NK-92 (cell line): ENCODE measurements at regions not wholly inside any gene's neighbourhood (a gene's known extent, or its start where the extent isn't known, plus 50 kb on each side); places are given as distances from the start of the nearest gene placed in this dataset.

Experiments used
- DNase-seq: peaks from one replicate; lab custom pipeline; 2025; ENCODE audit not compliant: unreplicated experiment; lab: John Stamatoyannopoulos, UW

DNA sequence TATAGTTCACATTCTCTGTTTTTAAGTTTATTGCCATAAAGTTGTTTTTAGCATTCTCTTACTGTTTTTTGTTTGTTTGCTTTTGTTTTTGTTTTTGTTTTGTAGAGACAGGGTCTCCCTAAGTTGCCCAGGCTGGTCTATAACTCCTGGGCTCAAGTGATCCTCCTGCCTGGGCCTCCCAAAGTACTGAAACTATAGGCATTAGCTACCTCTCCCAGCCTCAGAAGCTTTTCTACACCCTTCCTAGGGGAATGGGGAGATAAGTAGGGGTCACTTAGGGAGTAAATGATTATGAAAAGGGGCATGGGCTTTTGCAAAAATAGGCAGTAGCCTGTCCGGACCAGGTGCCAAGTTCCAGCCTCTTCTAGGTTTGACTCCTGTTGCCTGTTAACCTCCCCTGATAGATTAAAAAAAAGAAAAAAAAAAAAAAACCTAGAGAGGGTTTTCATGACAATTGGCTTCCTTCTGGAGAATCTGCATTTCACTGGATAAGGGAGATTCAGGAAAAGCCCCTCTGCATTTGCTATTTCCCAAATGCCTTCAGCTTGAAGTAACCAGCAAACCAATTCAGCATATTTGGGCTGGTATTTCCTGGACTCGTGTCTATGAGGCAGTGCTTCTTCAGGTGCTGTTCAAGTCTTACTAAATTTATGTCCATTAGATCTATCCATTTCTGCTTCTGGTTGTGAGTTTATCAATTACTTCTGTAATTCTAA is 216.8 kb downstream of the TM9SF2 start:
- no peak for DNase-seq

DNA sequence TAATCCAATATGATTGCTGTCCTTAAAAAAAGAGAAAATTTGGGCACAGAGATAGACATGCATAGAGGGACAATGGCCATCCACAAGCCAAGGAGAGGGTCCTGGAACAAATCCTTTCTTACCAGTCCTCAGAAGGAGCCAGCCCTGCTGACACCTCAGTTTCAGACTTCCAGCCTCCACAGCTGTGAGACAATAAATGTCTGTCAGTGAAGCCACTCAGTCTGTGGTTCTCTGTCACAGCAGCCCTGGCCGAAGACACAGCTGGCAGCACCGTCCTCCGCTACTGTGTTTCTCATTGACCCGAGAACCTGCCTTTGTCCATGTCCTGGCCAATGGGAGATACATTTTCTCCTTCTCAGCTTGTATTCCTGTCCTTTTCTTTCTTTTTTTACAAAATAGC is 207.9 kb downstream of the TM9SF2 start:
- DNase-seq: no peak

DNA sequence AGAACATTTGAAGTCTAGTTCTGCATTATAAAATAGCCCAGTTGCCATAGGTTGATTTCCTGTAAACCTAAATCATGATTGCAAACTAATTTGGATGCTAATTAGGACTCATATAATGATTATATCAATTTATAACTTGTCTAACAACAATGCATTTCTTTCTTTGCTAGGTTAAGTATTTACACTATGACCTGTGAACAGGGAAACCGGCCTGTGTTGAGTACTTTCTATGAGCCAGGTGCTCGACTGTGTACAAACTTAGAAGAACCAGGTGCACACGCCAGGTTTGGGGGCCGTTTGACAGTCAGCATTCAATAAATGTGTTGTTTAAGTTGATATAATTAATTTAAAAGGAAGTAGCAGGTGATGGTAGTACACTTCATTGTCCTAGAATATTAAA is 203.1 kb downstream of the TM9SF2 start:
- no peak for DNase-seq

DNA sequence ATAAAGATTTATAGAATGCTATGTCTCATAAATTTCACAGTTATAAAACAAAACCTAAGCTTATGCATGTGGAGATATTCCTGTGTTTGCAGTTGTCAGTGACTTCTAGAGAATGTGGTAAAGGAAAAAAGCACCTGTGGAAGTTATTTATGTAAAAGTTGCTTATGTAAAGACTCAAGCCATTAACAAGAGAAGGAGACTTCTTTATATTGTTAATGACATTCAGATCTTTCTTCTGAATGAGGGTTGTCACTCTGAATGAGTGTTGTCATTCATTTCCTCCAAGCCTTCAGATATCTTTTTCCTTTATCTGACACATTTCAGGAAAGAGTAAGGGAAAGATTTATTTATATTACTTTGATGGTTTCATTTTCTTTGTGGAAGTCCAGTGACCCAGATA is 202.6 kb downstream of the TM9SF2 start:
- DNase-seq: no peak

DNA sequence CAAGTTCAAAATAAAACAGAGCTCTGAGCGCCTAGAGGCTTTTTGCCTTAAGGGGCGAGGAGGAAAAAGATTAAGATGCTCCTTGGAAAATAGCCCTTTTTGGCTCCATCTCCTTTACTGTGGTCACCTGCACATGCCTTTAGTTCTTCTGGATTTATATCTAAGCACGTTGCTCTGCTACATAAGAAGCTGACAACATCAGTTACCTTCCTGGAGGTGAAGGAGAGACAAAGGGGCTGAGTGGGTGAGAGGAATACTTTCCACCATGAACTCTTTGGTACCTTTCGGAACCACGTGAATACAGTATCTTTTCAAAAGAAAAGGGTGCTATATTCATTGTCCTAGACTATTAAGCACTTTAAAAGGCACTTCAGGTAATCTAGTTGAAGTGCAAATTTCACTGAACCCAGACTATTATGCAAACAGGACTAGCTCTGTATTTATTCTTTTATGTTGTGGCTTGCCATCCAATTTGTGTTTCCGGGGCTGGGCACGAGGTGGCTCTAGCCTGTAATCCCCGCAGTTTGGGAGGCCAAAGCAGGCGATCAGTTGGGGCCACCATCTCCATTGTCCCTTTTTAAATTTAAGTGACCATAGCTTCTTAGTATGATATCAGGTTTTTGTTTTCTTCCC is 201.5 kb downstream of the TM9SF2 start:
- no peak for DNase-seq

DNA sequence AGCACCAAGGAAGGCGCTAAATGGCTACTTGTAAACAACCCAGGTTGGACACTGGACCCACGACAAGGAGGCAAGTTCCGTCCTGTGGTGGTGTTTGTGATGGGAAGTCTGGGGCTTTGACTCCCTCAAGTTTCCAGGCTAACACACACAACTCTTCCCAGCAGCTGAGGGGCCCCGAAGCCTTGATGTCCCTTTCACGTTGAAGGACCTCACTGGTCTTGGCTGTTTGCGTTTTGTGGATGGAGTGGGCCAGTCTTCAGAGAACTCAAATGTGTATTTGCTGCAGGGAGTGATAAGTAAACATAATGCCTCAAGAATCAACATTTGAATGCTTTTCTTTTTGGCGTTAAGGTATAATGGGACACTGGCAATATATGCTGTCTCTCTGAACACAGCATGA is 199.2 kb downstream of the TM9SF2 start:
- no peak for DNase-seq

DNA sequence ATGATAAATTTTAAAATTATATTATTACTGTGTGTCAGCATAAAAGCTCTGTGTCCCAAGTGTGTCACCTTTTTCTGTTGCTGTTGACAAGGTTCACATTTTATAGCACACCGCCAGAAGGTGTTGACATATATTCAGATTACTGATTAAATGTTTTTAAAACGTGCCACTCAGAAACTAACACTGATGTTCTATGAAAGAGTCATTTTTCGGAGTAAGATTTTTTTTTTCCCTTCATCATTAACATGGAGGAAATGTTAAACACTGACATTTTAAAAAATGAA is 197.5 kb downstream of the TM9SF2 start:
- DNase-seq: no peak

DNA sequence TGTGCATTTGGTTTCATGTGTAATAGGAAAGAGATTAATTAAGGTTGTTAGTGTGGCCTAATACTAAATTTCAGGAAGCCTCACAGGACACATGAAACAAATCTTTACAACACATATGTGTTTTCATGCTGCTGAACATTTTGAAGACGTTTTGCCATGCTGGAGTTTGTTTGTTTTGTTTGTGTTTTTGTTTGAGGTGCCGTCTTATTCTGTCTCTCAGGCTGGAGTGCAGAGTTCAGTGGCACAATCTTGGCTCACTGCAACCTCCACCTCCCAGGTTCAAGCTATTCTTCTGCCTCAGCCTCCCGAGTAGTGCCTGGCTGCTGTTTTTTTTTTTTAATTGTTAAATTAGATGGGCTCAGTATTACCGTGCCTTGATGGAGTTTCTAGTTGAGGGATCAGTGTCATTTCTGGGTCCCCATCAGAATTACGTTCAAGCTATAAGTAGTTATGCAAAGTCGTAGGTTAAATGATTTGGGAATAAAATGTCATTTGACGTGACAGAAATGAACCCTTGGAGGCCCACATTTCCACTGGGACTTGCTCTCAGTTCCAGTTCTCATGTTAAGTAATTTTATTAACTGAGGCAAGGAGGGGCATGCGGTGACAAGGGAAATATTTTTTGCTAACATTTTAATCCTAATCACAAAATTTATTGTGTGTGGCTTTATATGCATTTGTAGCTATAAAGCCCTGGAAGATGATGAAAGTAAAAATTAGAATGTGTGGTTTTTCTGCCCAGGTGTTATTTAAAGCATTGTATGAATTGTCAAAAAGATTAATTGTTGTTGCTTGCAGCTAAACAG is 196.9 kb downstream of the TM9SF2 start:
- DNase-seq: no peak

DNA sequence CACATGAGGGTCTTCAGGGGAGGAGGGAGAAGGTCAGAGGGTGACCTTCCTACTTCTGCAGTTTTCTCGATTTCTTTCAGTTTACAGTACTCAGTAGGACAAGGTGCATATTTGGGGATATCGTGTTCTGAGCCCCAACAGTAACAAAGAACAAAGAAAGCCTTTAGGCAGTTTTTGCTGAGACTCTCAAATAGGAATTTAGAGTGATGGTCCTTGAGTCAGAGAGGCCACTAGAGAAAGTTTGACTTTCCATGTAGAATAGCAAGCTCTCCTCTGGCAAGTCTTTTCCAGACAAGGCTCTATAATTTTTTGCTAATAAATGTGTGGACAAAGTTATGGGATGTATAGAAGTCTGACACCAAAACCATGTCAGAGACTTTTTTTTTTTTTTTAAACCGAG is 194.6 kb downstream of the TM9SF2 start:
- no peak for DNase-seq

DNA sequence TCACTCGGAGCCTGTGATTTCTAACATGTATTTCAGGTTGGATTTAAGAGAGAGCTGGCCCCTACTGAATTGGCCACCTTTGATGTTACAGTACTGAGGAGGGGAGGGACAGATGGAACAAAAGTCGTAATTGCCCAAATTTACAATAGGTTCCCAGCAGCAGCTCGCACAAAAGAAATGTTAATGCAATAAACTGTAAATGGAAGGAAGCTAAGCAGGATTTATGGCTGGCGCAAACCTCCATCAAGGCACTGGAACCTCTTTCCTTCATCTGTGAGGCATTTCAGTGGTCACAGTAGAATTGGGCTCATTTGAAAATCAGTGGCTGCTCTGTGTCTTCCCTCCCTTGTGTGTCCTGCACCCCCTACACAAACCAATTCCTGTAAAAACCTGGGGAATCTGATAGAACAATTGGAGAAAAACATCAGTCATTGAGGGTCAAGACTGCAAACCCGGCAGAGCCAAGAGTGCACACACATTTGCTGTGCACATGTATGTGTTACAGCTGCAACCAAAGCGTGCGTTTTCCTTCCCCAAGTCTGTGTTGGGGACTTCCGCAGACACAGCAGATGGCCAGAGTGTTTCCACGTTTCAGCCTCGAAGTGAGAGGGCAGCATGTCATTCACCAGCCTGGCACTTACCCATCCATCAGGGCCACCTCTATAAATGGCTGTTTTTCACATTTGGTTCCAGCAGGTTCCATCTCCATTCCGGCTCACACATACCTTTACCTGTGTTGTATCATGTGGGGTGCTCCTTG is 192.8 kb downstream of the TM9SF2 start:
- DNase-seq: no peak

DNA sequence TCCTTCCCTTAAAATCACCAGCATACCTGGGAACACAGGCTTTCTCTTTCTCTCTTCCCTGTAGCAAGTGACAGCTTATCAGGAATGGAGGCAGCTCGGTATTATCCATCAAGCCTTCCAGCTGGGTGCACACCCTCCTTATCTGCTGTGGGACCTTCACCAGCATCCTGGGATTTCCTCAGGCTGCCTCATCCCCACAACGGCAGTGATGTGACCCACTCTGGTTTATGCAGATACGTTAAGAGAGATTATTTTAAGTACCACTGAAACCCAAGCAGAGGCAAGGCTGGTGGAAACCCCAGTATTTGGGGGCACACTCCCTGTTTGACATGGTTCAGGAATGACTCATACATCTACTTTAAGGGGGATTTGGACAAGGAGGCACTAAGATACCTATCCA is 192.1 kb downstream of the TM9SF2 start:
- no peak for DNase-seq

DNA sequence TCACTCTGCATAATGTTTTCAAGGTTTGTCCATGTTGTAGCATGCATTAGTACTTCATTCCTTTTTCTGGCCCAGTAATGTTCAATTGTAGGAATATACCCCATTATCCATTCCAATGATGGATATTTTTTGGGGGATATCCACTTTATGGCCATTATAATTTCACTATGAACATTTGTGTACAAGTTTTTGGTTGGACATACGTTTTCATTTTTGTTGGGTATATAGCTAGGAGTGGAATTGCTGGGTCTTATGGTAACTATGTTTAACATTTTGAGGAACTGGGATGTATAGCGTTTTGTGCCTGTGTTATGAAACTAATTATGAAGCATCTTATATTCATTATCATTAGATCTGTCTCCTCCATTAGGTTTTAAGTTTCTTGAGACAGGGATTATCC is 191.6 kb downstream of the TM9SF2 start:
- DNase-seq: no peak

DNA sequence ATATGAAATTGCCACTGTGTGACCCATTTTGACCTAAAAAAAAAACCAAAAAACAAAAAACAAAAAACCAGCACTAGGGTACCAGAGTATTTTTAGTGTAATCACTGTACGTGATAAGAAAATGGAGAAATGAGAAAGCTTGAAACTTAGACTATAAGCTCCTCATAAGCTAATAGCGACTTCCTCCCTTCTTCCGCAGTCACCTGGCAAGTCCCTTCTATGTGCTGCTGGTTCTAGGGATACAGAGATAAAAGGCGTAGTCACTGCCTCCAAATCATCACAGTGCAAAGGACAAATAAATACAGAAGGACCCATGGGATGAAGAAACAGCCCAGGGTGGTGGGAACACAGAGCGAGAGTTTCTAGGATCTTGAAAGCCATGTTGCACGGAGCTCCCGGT is 190.3 kb downstream of the TM9SF2 start:
- DNase-seq: no peak

DNA sequence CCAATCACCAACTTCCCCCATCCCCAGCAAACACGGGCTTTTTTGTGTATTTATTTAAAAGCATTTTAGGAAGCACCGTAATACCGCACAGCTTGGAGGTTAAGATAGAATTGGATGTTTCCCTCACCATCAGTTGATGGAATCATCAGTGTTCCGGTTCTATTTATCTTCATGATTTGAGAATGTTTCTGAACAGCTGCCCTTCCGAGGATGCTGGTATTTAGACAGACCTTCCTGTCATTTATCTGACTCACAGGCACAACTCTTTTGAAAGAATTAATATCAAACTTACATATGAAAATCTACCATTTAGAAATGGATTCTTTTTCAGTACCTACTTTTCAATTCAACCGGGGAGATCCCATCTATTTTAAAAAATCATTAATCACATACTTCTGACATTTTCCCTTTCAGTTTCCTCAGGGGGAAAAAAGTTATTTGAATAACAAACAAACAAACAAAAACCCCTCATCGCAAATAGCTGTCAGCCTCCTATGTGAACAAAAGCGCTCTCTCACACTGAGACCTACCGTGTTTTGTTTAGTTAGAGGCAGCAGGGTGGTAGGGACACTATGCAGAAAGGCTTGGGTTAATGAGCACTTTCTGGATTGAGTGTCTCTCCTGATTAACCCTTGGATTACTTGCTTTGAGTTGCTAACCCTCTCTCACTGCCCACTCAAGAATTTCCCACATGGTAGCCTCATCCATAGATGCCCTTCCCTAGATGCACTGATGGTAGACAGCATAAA is 189.3 kb downstream of the TM9SF2 start:
- DNase-seq: no peak

DNA sequence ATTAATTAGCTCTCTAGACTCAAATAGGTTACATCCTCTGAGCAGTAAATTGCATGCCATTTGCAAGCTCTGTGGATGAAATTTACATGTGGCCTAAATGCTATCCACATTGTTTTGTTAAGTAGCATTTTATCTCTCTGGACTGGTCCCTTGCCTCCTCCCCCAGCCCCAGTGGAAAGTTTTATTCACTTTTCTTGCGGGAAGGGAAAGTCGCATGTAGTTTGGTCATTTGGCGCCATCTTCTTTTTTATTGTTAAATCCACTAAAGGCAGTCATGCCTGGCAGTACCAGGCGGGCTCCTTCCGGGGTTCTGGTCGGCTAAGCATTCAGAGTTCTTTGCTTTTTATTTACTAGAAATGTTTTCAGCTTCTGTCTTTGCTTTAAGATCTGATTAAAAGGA is 188.7 kb downstream of the TM9SF2 start:
- DNase-seq: no peak

DNA sequence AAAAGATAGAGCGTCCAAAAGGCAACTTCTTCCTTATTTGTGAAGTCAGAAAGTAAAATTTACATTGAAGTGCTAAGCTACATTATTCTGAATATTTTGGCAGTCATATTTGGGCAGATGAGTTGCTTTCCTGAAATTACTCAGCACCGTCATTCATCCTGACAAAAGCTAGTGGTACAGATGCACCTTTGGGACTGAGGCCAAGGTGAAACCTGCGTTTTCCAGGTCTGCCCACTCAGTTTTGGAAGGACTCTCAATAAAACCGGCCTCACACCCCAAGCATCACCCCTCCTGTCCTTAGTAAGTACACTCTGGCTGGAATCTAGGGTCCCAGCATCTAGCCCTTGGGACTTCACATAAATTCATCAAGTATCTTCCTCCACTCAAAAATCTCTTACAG is 187.5 kb downstream of the TM9SF2 start:
- DNase-seq: no peak

DNA sequence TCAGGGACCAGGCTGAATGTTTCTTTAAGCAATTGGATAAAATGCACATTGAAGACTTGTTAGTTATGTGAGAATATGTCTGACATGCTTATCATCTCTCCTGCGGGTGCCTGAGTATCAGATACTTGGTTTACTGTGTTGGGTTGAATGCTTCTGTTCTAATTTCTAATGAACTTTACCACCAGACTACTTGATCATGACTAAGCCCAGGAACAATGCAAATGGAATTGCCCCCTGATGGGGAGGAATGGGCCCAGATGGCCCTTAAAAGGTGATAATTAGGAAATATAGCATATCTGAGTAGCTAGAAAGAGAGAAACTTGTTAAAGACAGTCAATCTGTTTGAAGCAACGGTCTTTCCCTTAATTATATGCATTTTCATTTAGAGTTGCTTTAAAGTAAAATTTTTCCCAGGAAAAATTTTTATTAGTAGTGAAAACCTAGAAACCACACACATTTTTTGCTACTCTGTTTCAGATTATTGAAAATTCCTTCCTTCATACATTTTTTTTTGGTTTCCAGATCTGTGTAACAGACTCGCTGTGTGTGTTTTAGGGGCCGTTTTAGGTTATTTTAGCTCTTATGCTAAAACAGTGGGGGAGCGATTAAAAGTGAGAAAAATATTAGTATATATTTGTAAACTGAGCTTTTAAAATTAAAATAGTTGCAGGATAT is 186.6 kb downstream of the TM9SF2 start:
- no peak for DNase-seq

DNA sequence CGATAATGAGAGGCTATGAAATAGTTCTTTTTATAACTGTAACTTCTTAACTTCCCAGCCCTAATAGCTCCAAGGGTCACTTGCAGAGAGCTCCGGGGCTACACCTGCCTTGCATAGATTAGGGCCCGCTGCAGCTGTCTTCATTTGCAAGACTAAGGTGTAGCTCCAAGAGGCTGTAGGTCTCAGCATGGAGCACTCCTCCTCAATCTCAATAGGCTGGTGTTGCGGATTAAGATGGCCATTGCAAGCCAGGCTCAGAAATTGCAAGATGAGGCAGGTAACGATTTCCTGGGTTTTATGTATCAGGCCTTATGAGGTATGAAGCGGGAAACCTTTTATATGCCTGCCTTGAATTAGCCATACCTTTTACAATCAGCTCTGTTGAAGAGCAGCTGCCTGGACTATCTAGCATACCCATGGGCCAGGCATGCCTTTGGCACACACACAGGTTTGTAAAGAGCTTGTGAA is 185.7 kb downstream of the TM9SF2 start:
- no peak for DNase-seq

DNA sequence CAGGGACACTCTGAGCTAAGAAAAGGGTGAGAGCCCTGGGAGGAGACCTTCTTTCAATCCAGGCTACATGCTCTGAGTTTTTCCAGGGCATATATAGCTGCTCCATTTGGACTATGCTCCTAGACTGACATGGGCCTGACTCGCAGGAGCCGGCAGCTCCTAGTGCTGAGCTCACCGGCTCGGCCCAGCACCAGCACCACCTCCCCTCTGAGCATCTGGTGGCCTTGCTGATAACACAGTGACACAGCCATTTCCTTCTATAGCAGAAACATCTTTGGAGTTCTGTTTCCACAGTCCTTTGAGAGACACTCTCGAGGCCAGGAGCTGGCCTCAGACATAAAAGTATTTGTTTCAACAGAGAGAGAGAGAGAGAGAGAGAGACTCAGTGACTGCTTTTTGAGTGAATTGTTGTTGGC is 184.9 kb downstream of the TM9SF2 start:
- no peak for DNase-seq

DNA sequence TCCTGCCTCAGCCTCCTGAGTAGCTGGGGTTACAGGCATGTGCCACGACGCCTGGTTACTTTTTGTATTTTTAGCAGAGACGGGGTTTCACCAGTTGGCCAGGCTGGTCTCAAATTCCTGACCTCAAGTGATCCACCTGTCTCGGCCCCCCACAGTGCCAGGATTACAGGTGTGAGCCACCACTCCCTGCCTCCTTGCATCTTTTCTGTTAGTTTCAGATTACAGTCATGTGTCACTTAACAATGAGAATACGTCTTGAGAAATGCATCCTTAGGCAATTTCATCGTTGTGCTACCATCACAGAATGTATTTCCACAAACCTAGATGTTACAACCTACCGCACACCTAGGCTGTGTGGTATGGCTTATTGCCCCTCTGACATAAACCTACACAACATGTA is 180.4 kb downstream of the TM9SF2 start:
- no peak for DNase-seq
